ENCODE measurements at regions not wholly inside any gene's neighbourhood (a gene's known extent, or its start where the extent isn't known, plus 50 kb on each side); places are given as distances from the start of the nearest gene placed in this dataset.

DNA sequence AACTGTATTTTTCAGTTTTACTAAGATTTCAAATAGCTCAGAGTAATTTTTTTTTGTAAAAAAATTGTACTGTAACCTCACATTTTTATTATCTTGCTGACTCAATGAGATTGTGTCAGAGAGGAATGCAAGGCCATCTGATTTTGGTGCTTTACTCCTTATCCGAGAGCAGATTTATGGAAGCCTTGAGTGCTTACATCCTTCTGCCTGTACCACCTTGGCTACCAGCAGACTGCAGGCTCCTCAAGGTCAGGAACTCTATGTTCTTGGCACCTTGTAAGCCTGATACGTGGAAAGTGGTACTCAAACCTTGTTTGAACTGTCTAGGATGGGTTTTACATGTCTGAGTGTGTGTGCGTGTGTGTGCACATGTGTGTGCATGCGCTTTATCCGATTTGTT lies 80.1 kb upstream of the MLIP start:
- TF ChIP-seq POLR2A (IDR thresholded peaks at IDR 0.05; ENCODE audit: low read depth, low read length) (no peak), TAF1 (IDR thresholded peaks at IDR 0.05; ENCODE audit: borderline replicate concordance, low read depth, low read length) (no peak), POLR2AphosphoS5 (IDR thresholded peaks at IDR 0.05; ENCODE audit: low read depth, low read length) (no peak)
- FAIRE-seq (no peak), DNase-seq (ENCODE audit: insufficient read length) (no peak)

DNA sequence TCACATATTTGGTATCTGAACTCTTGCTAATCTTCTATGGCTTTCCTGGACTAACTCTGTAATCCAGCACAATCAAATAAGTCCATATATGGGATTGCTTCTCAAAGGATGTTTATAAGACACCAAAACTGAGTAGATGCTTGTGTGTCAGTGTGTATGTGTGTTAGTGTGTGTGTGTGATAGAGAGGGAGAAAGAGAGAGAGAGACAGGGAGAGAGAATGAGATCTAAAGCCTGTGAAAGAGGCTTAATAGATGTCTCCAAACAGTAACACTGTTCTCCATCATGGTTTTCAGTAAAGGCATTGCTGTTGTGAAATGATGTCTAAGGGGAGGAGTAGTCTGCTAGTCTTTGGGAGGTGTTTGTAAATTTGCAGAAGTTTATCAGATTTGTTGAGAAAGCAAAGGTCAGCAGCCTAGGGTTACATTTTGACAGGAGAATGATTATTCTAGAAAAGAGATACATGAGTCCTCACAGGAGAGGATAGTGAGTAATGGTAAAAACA lies 73.9 kb upstream of the MLIP start:
- TF ChIP-seq TAF1 (IDR thresholded peaks at IDR 0.05; ENCODE audit: borderline replicate concordance, low read depth, low read length) (no peak), POLR2AphosphoS5 (IDR thresholded peaks at IDR 0.05; ENCODE audit: low read depth, low read length) (no peak), POLR2A (IDR thresholded peaks at IDR 0.05; ENCODE audit: low read depth, low read length) (no peak)
- DNase-seq (ENCODE audit: insufficient read length): no peak
- FAIRE-seq: no peak

DNA sequence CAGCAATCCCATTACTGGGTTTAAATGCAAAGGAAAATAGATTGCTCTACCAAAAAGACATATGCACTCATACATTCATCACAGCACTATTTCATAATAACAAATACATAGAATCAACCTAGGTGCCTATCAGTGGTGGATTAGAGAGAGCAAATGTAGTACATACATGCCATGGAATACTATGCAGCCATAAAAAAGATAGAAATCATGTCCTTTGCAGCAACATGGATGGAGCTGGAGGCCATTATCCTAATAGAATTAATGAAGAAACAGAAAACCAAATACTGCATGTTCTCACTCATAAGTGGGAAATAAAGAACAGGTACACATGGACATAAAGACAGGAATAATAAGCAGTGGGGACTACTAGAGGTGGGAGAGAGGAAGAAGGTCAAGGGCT lies 70.7 kb upstream of the MLIP start:
- TF ChIP-seq POLR2A (IDR thresholded peaks at IDR 0.05; ENCODE audit: low read depth, low read length) (no peak), TAF1 (IDR thresholded peaks at IDR 0.05; ENCODE audit: borderline replicate concordance, low read depth, low read length) (no peak), POLR2AphosphoS5 (IDR thresholded peaks at IDR 0.05; ENCODE audit: low read depth, low read length) (no peak)
- FAIRE-seq (no peak), DNase-seq (ENCODE audit: insufficient read length) (no peak)

DNA sequence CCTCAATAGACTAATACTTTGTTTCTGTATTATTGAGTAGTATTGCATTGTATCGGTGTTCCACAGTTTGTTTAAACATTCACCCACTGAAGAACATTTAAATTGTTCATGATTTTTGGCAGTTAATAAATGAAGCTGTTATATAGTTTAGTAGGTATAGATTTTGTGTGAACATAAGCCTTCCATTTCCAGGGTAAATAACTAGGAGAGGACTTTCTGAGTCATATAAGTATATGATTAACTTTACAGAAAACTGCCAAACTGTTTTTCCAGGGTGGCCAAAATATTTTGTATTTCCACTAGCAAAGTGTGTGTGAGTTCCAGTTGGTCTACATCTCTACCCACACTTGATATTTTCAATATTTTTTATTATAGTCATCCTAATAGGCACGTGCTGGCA lies 70.0 kb upstream of the MLIP start:
- DNase-seq (ENCODE audit: insufficient read length): no peak
- TF ChIP-seq POLR2A (IDR thresholded peaks at IDR 0.05; ENCODE audit: low read depth, low read length) (no peak), POLR2AphosphoS5 (IDR thresholded peaks at IDR 0.05; ENCODE audit: low read depth, low read length) (no peak), TAF1 (IDR thresholded peaks at IDR 0.05; ENCODE audit: borderline replicate concordance, low read depth, low read length) (no peak)
- FAIRE-seq: no peak

DNA sequence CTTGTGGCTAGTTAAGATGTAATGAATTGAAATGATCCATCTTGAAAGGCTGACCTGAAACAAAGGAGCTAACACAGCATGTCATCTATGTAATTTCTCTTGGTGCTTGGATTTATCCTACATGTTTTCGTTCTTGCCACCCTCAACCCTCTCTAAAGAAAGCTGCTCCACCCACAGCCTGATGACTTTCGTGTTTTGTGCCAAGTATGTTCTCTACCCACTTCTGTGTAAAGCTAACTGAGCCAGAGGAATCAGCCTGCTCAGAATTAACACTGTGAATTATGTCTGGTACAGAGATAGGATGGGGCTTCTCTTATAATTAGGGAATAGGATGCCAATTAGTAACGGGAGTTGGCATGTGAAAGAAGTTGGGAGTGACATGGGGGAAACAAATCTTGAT lies 67.9 kb upstream of the MLIP start:
- TF ChIP-seq POLR2AphosphoS5 (IDR thresholded peaks at IDR 0.05; ENCODE audit: low read depth, low read length) (no peak), POLR2A (IDR thresholded peaks at IDR 0.05; ENCODE audit: low read depth, low read length) (no peak), TAF1 (IDR thresholded peaks at IDR 0.05; ENCODE audit: borderline replicate concordance, low read depth, low read length) (no peak)
- DNase-seq (ENCODE audit: insufficient read length) (no peak), FAIRE-seq (no peak)

DNA sequence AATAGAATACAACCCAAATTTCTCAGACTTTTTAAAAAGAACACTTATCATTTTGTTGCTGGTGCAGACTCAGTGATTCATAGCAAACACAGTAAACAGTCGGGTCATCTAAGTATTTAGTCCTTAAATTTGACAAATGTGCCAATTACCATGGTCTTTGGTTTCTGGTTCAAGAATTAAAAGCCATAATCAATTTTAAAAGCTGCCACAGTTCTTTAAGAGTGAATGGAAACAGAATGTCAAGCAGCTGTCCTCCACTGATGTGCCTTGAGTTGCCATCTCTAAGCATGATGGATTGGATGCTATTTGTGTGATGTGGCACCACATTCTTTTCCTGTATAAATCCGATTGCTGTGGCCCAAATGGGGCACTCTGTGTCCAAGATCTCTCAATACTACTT lies 67.2 kb upstream of the MLIP start:
- FAIRE-seq (no peak), DNase-seq (ENCODE audit: insufficient read length) (no peak)
- TF ChIP-seq TAF1 (IDR thresholded peaks at IDR 0.05; ENCODE audit: borderline replicate concordance, low read depth, low read length): no peak
- no peak for TF ChIP-seq POLR2A (IDR thresholded peaks at IDR 0.05; ENCODE audit: low read depth, low read length)
- no peak for TF ChIP-seq POLR2AphosphoS5 (IDR thresholded peaks at IDR 0.05; ENCODE audit: low read depth, low read length)

DNA sequence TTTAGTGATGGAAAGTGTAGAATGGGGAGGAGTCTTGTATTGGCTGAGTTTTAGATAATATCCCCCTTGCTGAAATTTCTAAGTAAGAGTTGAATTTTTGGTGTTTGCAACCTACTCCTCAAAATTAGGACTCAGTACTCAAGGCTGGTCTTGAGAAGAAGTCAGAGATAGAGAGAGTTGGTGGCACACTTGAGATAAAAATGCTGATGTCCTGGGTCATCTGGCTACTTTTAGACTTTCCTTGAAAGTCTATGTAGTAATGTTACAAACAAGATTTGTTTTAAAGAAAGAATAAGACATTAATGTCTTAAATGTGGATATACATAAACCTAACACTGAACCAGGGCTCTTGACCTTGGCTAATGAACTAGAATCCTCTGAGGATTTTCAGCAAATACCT lies 62.5 kb upstream of the MLIP start:
- DNase-seq (ENCODE audit: insufficient read length) (no peak), FAIRE-seq (no peak)
- TF ChIP-seq TAF1 (IDR thresholded peaks at IDR 0.05; ENCODE audit: borderline replicate concordance, low read depth, low read length): no peak
- no peak for TF ChIP-seq POLR2AphosphoS5 (IDR thresholded peaks at IDR 0.05; ENCODE audit: low read depth, low read length)
- no peak for TF ChIP-seq POLR2A (IDR thresholded peaks at IDR 0.05; ENCODE audit: low read depth, low read length)

DNA sequence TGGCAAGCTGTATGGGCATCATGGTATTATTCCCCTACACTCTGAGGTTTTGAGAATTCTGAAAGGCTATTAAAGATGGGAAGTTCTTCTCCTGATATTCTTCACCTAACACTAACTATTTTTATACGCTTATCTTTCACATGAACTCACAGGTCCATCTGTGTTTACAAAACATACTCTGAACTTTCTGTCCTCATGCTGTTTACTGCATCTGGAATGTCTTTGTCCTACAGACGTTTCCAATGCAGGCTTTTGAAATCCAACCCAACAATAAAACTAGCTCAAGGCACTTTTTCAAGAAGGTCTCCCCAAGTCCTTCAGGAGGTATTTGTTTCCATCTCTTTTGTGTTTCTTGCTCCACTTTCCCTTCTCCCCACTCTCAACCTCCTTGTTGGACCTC lies 60.5 kb upstream of the MLIP start:
- FAIRE-seq: no peak
- no peak for DNase-seq (ENCODE audit: insufficient read length)
- TF ChIP-seq POLR2AphosphoS5 (IDR thresholded peaks at IDR 0.05; ENCODE audit: low read depth, low read length) (no peak), POLR2A (IDR thresholded peaks at IDR 0.05; ENCODE audit: low read depth, low read length) (no peak), TAF1 (IDR thresholded peaks at IDR 0.05; ENCODE audit: borderline replicate concordance, low read depth, low read length) (no peak)

DNA sequence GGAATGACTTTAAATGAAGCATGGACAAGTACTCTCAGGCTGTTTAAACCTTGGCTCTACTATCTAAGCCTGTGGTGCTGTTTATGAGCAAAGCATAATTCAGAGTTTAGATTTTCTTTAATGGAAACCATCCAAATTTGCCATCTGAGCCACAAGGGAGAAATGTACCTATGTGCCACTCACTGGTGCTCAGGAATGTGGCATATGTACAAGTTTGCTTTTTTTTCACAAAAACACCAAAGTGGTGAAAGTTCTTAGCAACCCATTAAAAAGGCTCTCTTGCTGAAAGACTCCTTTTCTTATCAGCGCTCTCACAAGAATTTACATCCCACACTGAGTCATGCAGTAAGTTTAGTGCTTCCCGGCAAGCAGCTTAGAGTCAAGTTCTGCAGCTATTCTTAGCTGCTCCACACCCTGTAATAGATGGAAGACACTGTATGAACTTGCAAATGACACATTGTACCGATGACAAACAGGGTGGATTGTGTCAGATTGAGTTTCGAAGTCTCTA lies 57.3 kb upstream of the MLIP start:
- FAIRE-seq: no peak
- TF ChIP-seq POLR2AphosphoS5 (IDR thresholded peaks at IDR 0.05; ENCODE audit: low read depth, low read length) (no peak), TAF1 (IDR thresholded peaks at IDR 0.05; ENCODE audit: borderline replicate concordance, low read depth, low read length) (no peak), POLR2A (IDR thresholded peaks at IDR 0.05; ENCODE audit: low read depth, low read length) (no peak)
- no peak for DNase-seq (ENCODE audit: insufficient read length)

DNA sequence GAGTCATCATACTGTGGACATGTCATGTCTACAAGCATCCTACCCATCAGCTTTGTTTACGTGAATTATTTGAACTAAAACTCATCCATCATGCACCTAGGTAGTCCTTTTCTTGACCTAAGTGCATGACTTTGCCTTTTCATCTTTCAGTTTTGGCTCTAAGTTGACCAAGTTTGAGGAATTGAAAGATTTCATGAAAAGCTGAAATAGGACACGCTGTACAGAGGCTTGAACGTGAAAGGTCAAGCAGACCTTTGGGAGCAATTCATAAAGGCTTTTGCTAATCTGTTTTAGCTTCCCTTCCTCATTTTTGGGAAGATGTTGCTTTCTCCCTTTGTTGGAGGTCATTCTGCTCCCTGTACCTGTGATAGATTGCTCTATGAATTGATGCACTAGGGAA lies 55.1 kb upstream of the MLIP start:
- DNase-seq (ENCODE audit: insufficient read length) (no peak), FAIRE-seq (no peak)
- no peak for TF ChIP-seq POLR2A (IDR thresholded peaks at IDR 0.05; ENCODE audit: low read depth, low read length)
- TF ChIP-seq TAF1 (IDR thresholded peaks at IDR 0.05; ENCODE audit: borderline replicate concordance, low read depth, low read length): no peak
- TF ChIP-seq POLR2AphosphoS5 (IDR thresholded peaks at IDR 0.05; ENCODE audit: low read depth, low read length): no peak

DNA sequence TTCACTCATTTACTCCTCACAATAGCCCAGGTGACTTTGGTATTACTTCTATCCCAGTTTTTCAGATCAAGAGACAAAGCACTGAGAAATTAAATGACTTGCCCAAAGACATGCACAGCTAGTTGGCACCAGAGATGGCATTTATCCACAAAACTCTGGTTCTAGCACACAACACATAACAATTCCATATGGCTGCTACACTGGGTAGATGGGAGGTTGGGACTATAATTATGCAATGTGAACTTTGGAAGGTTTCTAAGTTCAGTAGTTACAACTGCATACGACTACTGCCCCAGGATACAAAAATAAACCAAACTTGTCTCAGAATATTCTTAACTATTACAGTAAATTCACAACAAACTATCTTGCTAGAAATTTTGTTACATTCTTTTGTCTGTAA lies 54.2 kb upstream of the MLIP start:
- no peak for FAIRE-seq

DNA sequence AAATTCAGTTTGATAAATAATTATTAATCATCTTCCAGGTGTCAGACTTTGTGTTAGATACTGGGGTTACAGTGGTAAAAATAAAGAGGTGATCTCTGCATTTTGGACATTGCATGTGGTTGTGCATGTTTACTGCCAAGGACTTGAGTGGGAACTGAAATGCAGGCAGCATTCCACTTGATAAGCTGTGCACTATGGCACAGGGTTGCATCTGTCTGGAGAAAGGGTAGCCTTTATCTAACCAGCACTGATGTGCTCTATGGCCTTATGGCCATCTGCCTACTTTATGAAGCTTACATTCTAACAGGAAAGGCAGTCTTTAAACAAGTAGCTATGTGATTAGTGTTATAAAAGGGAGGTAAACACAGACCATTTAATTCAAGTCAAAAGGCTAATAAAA lies 53.0 kb upstream of the MLIP start:
- DNase-seq (ENCODE audit: insufficient read length): no peak
- no peak for TF ChIP-seq POLR2A (IDR thresholded peaks at IDR 0.05; ENCODE audit: low read depth, low read length)
- no peak for TF ChIP-seq POLR2AphosphoS5 (IDR thresholded peaks at IDR 0.05; ENCODE audit: low read depth, low read length)
- no peak for TF ChIP-seq TAF1 (IDR thresholded peaks at IDR 0.05; ENCODE audit: borderline replicate concordance, low read depth, low read length)
- peak; percentile 33 for FAIRE-seq

More for the DNA sequence above, 54.2 kb upstream of the MLIP start:
- TF ChIP-seq TAF1 (IDR thresholded peaks at IDR 0.05; ENCODE audit: borderline replicate concordance, low read depth, low read length) (no peak), POLR2A (IDR thresholded peaks at IDR 0.05; ENCODE audit: low read depth, low read length) (no peak), POLR2AphosphoS5 (IDR thresholded peaks at IDR 0.05; ENCODE audit: low read depth, low read length) (no peak)
- DNase-seq (ENCODE audit: insufficient read length): no peak

All from GM12892 (cell line).